Vagina (tissue), 2 donors: ENCODE measurements at regions not wholly inside any gene's neighbourhood (a gene's known extent, or its start where the extent isn't known, plus 50 kb on each side); places are given as distances from the start of the nearest gene placed in this dataset.

ENCODE experiments used
- DNase-seq, 2 donors: peaks; one replicate each; pipeline ENCODE4 v3.0.0-alpha.2; 2017; ENCODE audit errors: extremely low spot score in 2 of 2
- H3K27ac ChIP-seq: fragments of 200-600 bp; sonication (generic); one replicate; pipeline ENCODE4 v1.5.1; 2019
- H3K27me3 ChIP-seq: fragments of 200-600 bp; sonication (generic); one replicate; pipeline ENCODE4 v1.5.1; 2019
- H3K36me3 ChIP-seq, 2 donors: fragments of 200-600 bp; sonication (generic); one replicate each; pipeline ENCODE4 v1.5.1; 2017 to 2019
- H3K4me1 ChIP-seq: fragments of 200-600 bp; sonication (generic); one replicate; pipeline ENCODE4 v1.5.1; 2019
- H3K4me3 ChIP-seq, 2 donors: fragments of 200-600 bp; sonication (generic); 1 replicate in 1 of 2; 2 replicates in 1 of 2; pipeline ENCODE4 v1.5.1; 2016 to 2019
- H3K9me3 ChIP-seq: fragments of 200-600 bp; sonication (generic); one replicate; pipeline ENCODE4 v1.5.1; 2019
- CTCF ChIP-seq, 3 experiments: fragments of 450-650 bp in 2 of 3; fragments of 200-600 bp in 1 of 3; sonication (generic) in 1 of 3; IDR thresholded peaks; one replicate each; pipeline ENCODE4 v1.5.1; 2017 to 2019; ENCODE audit warnings: antibody characterized with exemption in 3 of 3, mild to moderate bottlenecking in 2 of 3, moderate library complexity in 2 of 3
- POLR2A ChIP-seq, 2 donors: fragments of 450-650 bp; IDR thresholded peaks; one replicate each; pipeline ENCODE4 v1.6.1; 2017; ENCODE audit warnings: antibody characterized with exemption in 2 of 2, mild to moderate bottlenecking in 2 of 2, moderate library complexity in 2 of 2
- POLR2AphosphoS5 ChIP-seq, 2 donors: sonication (generic); formaldehyde crosslinking; IDR thresholded peaks; one replicate each; pipeline ENCODE4 v1.9.0; 2017; ENCODE audit warnings: antibody characterized with exemption in 2 of 2, mild to moderate bottlenecking in 2 of 2, low read depth in 1 of 2; ENCODE audit not compliant: insufficient read depth in 1 of 2
- intact Hi-C: fragments of 100-400 bp; cut with DNase I; formaldehyde crosslinking; loops from one replicate; pipeline ENCODE4 v1.15.1; 2023

DNA sequence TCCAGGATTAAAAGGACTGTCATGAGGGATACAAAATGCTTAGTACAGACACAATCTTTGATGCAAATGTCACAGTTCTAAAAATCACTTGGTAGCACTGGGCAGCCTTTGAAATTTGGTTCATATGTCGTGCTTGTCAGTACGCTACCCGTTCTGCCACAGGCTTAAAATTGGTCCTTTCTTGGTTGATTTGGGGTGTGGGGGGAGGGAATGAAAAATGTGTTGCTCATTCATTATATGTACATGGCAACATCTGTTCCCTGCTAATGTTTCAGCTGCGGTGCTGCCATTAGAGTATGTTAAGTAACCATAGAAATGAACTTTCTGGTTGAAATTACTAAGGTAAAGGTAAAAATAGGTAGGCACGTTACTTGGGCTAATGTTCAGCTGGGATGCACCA is 155.4 kb upstream of the ARHGAP5 start:
- Histone ChIP-seq H3K27me3 (no peaks in the 10 kb centered on the region), H3K4me1 (peaks cover 4% of the 10 kb centered on the region), H3K36me3 (no peaks in the 10 kb centered on the region), H3K4me3 (no peak overlapping the region), H3K9me3 (no peaks in the 10 kb centered on the region), H3K27ac (no peak overlapping the region)
- TF ChIP-seq CTCF (IDR thresholded peaks at IDR 0.05) (no peak), POLR2AphosphoS5 (IDR thresholded peaks at IDR 0.05; ENCODE audit: insufficient read depth in 1 of 2, low read depth in 1 of 2) (no peak), POLR2A (IDR thresholded peaks at IDR 0.05) (no peak)
- DNase-seq, result no peak
- intact Hi-C loops, result no loop called here

DNA sequence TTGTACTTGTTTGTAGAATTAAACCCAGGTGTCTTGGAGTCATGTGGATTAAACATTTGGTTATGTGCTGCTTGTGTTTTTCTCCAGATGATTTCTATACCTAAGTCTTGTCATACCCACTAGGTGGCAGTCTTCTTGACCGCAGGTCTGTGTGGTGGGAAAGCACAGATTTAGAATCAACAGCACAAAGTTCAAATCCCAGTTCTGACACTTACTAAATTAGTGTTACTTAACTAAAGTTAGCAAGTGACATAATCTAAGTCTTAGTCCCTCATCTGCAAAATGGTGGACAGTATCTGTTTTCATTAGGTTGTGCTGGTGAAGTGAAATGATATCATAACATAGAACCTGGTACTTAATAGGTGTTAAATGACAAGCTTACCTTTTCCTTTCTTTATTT is 151.0 kb upstream of the ARHGAP5 start:
- H3K9me3 ChIP-seq, result no peaks in the 10 kb centered on the region
- intact Hi-C loops, result no loop called here
- no peaks in the 10 kb centered on the region for H3K27me3 ChIP-seq
- no peaks in the 10 kb centered on the region for H3K36me3 ChIP-seq
- no peak for TF ChIP-seq POLR2A (IDR thresholded peaks at IDR 0.05)
- TF ChIP-seq POLR2AphosphoS5 (IDR thresholded peaks at IDR 0.05; ENCODE audit: insufficient read depth in 1 of 2, low read depth in 1 of 2), result no peak
- no peak for TF ChIP-seq CTCF (IDR thresholded peaks at IDR 0.05)
- no peak overlapping the region for H3K4me3 ChIP-seq
- peaks cover 17% of the 10 kb centered on the region for H3K4me1 ChIP-seq
- DNase-seq, result no peak
- peak overlapping the region; percentile 62 for H3K27ac ChIP-seq

- peak overlapping the region; percentile 62 for H3K27ac ChIP-seq
- intact Hi-C loops, result no loop called here
- TF ChIP-seq POLR2A (IDR thresholded peaks at IDR 0.05) (no peak), CTCF (IDR thresholded peaks at IDR 0.05) (no peak), POLR2AphosphoS5 (IDR thresholded peaks at IDR 0.05; ENCODE audit: insufficient read depth in 1 of 2, low read depth in 1 of 2) (no peak)
- no peaks in the 10 kb centered on the region for H3K27me3 ChIP-seq
- H3K4me1 ChIP-seq, result peaks cover 17% of the 10 kb centered on the region
- no peaks in the 10 kb centered on the region for H3K36me3 ChIP-seq
- no peak for DNase-seq
- no peaks in the 10 kb centered on the region for H3K9me3 ChIP-seq
- H3K4me3 ChIP-seq, result no peak overlapping the region
These were observed 150.3 kb upstream of the ARHGAP5 start for GRCh38 chr14:31926652-31927347.

DNA sequence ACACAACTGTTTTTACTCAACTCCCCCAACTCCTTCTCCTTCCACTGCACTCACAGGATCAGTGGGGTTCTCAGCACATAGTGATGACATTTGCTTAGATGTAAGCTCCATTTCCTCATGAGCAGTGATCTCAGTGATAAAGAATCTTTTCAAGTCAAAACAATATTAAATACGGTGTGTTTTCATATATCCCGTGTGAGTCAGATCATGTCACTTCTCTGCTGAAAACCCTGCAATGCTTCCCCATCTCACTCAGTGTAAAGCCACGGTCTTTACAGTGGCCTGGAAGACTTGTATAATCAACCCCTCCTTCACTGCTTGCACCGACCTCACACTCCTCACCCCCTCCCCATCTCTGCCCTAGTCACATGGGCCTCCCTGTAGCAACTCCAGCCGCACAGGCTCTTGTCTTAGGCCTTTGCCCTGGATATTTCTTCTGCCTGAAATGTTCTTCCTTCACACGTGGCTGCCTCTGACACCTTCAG is 149.7 kb upstream of the ARHGAP5 start:
- H3K27ac ChIP-seq, result peak overlapping the region; percentile 62
- no peak for DNase-seq
- H3K36me3 ChIP-seq, result no peaks in the 10 kb centered on the region
- peaks cover 17% of the 10 kb centered on the region for H3K4me1 ChIP-seq
- H3K9me3 ChIP-seq, result no peaks in the 10 kb centered on the region
- H3K27me3 ChIP-seq, result no peaks in the 10 kb centered on the region
- intact Hi-C loops, result no loop called here
- TF ChIP-seq POLR2A (IDR thresholded peaks at IDR 0.05), result no peak
- peak in 1 of 2 donors; percentile 35 for TF ChIP-seq POLR2AphosphoS5 (IDR thresholded peaks at IDR 0.05; ENCODE audit: insufficient read depth in 1 of 2, low read depth in 1 of 2)
- no peak overlapping the region for H3K4me3 ChIP-seq

- H3K4me3 ChIP-seq, result no peak overlapping the region
- TF ChIP-seq POLR2A (IDR thresholded peaks at IDR 0.05) (no peak), CTCF (IDR thresholded peaks at IDR 0.05) (no peak), POLR2AphosphoS5 (IDR thresholded peaks at IDR 0.05; ENCODE audit: insufficient read depth in 1 of 2, low read depth in 1 of 2) (no peak)
- no peak overlapping the region for H3K27ac ChIP-seq
- intact Hi-C loops, result loop anchor here (10.0 kb wide), 2 partner anchors 55 to 325 kb away; no protein-coding TSS in a partner anchor
- no peak for DNase-seq
- no peaks in the 10 kb centered on the region for H3K36me3 ChIP-seq
- peaks cover 17% of the 10 kb centered on the region for H3K4me1 ChIP-seq
- no peaks in the 10 kb centered on the region for H3K9me3 ChIP-seq
- H3K27me3 ChIP-seq, result no peaks in the 10 kb centered on the region
These were observed 147.0 kb upstream of the ARHGAP5 start for GRCh38 chr14:31930070-31930469.
